Fibroblast of lung (primary cell): ENCODE measurements at regions not wholly inside any gene's neighbourhood (a gene's known extent, or its start where the extent isn't known, plus 50 kb on each side); places are given as distances from the start of the nearest gene placed in this dataset.

ENCODE experiments used
- DNase-seq, 2 donors: peaks; one replicate each; pipeline versions ENCODE4 v3.0.0 to v3.0.0-alpha.2; 2010; ENCODE audit warnings: low read depth in 2 of 2
- H2AFZ ChIP-seq: 2 replicates; pipeline ENCODE4 v1.5.1; 2012; ENCODE audit warnings: low read length, control low read depth, inconsistent platforms
- H3K27ac ChIP-seq: 2 replicates; pipeline ENCODE4 v1.5.1; 2011; ENCODE audit warnings: low read length, control low read depth; ENCODE audit not compliant: insufficient read depth
- H3K27me3 ChIP-seq: 2 replicates; pipeline ENCODE4 v1.5.1; 2011; ENCODE audit warnings: mild to moderate bottlenecking, low read length; ENCODE audit not compliant: control insufficient read depth, insufficient read depth
- H3K36me3 ChIP-seq: 2 replicates; pipeline ENCODE4 v1.5.1; 2011; ENCODE audit warnings: low read length; ENCODE audit not compliant: control insufficient read depth, insufficient read depth
- H3K4me1 ChIP-seq: 2 replicates; pipeline ENCODE4 v1.5.1; 2011; ENCODE audit warnings: low read length; ENCODE audit not compliant: control insufficient read depth, insufficient read depth; ENCODE audit errors: extremely low read depth
- H3K4me2 ChIP-seq: 2 replicates; pipeline ENCODE4 v1.5.1; 2011; ENCODE audit warnings: low read length, control low read depth; ENCODE audit not compliant: insufficient read depth; ENCODE audit errors: extremely low read depth
- H3K4me3 ChIP-seq, 4 experiments: fragments of 200-600 bp in 1 of 4; sonication (generic) in 1 of 4; replicated peaks in 1 of 4; 2 replicates each; pipeline ENCODE4 v1.5.1; 2011 to 2016; ENCODE audit warnings: low read length in 4 of 4, low read depth in 3 of 4, mild to moderate bottlenecking in 3 of 4, control low read depth in 2 of 4, inconsistent platforms in 1 of 4, mixed read lengths in 1 of 4; ENCODE audit not compliant: insufficient read depth in 1 of 4; ENCODE audit errors: control extremely low read depth in 1 of 4
- H3K79me2 ChIP-seq: 2 replicates; pipeline ENCODE4 v1.5.1; 2012; ENCODE audit warnings: mild to moderate bottlenecking, low read length, inconsistent platforms; ENCODE audit not compliant: control insufficient read depth, insufficient read depth
- H3K9ac ChIP-seq: 2 replicates; pipeline ENCODE4 v1.5.1; 2011; ENCODE audit warnings: mild to moderate bottlenecking, low read length, control low read depth; ENCODE audit not compliant: insufficient read depth
- H3K9me3 ChIP-seq: 2 replicates; pipeline ENCODE4 v1.5.1; 2012; ENCODE audit warnings: low read depth, low read length; ENCODE audit not compliant: control insufficient read depth, insufficient read depth
- H4K20me1 ChIP-seq: 2 replicates; pipeline ENCODE4 v1.5.1; 2011; ENCODE audit warnings: low read length; ENCODE audit not compliant: control insufficient read depth, insufficient read depth; ENCODE audit errors: extremely low read depth
- EZH2 ChIP-seq: IDR thresholded peaks from 2 replicates; pipeline ENCODE4 v1.5.1; 2012; ENCODE audit warnings: low read length, control low read depth, mild to moderate bottlenecking; ENCODE audit errors: missing control alignments
- TF ChIP-seq, protein P1 (sequence below), 2 donors: IDR thresholded peaks in 1 of 2; conservative IDR thresholded peaks in 1 of 2; 1 replicate in 1 of 2; 2 replicates in 1 of 2; pipeline ENCODE4 v1.5.1; 2011 to 2012; ENCODE audit warnings: low read length in 2 of 2, control low read depth in 1 of 2, inconsistent platforms in 1 of 2, low read depth in 1 of 2, mild to moderate bottlenecking in 1 of 2

DNA sequence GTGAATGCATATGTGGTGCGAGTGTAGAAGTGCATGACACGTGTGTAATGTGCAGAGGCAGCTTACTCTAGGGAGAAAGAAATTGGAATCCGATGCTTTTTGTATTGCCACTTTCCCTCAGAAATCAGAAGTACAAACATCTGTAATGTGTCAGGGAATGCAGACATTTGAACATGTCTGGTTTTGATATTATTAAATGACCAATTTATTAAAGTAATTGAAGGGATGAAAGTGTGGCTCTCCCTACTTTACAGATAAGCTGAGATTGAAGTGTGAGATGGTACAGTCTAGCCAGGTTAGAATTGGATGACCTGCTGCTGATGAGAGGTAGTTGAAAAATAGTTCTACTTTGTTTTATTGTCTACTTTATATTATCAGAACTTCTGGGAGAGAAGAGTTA is 74.5 kb upstream of the NT5C1B start:
- no peak overlapping the region for H3K4me2 ChIP-seq
- H3K4me1 ChIP-seq, result no peaks in the 10 kb centered on the region
- H4K20me1 ChIP-seq, result no peaks in the 10 kb centered on the region
- no peak overlapping the region for H3K27ac ChIP-seq
- no peak overlapping the region for H3K4me3 ChIP-seq
- TF ChIP-seq, protein P1, sequence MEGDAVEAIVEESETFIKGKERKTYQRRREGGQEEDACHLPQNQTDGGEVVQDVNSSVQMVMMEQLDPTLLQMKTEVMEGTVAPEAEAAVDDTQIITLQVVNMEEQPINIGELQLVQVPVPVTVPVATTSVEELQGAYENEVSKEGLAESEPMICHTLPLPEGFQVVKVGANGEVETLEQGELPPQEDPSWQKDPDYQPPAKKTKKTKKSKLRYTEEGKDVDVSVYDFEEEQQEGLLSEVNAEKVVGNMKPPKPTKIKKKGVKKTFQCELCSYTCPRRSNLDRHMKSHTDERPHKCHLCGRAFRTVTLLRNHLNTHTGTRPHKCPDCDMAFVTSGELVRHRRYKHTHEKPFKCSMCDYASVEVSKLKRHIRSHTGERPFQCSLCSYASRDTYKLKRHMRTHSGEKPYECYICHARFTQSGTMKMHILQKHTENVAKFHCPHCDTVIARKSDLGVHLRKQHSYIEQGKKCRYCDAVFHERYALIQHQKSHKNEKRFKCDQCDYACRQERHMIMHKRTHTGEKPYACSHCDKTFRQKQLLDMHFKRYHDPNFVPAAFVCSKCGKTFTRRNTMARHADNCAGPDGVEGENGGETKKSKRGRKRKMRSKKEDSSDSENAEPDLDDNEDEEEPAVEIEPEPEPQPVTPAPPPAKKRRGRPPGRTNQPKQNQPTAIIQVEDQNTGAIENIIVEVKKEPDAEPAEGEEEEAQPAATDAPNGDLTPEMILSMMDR (conservative IDR thresholded peaks at IDR 0.05 in 1 of 2, IDR thresholded peaks at IDR 0.05 in 1 of 2; ENCODE audit: low read depth in 1 of 2, low read length in 2 of 2), result no peak
- TF ChIP-seq EZH2, result no peak
- no peak overlapping the region for H3K9ac ChIP-seq
- no peak for DNase-seq
- H2AFZ ChIP-seq, result no peak overlapping the region
- no peaks in the 10 kb centered on the region for H3K36me3 ChIP-seq
- H3K27me3 ChIP-seq, result no peaks in the 10 kb centered on the region
- no peaks in the 10 kb centered on the region for H3K79me2 ChIP-seq
- no peaks in the 10 kb centered on the region for H3K9me3 ChIP-seq

DNA sequence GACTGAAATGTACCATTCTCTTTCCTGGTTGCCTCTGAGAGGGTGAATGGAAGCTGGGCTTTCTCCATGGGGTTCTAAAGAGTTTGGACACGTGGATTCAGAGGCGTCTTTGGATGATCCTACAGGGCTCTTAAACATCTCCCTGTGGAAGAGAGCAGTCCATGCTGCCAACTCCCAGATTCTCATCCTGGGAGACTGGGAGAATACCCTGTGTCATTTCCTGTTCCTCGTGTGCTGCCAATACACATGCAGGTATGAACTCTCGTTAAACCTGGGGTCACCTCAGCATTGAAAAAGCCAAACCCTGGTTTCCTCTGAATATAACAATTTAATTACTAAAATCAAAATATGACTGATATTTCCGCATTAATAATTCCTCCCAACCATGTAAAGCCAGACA is 73.3 kb upstream of the NT5C1B start:
- Histone ChIP-seq H3K79me2 (no peaks in the 10 kb centered on the region), H4K20me1 (no peaks in the 10 kb centered on the region), H3K4me3 (no peak overlapping the region), H3K27me3 (no peaks in the 10 kb centered on the region), H3K36me3 (no peaks in the 10 kb centered on the region), H3K27ac (no peak overlapping the region), H2AFZ (no peak overlapping the region), H3K9me3 (no peaks in the 10 kb centered on the region), H3K9ac (no peak overlapping the region), H3K4me2 (no peak overlapping the region), H3K4me1 (no peaks in the 10 kb centered on the region)
- TF ChIP-seq EZH2, result no peak
- TF ChIP-seq, protein P1 (conservative IDR thresholded peaks at IDR 0.05 in 1 of 2, IDR thresholded peaks at IDR 0.05 in 1 of 2; ENCODE audit: low read depth in 1 of 2, low read length in 2 of 2), result no peak
- no peak for DNase-seq

DNA sequence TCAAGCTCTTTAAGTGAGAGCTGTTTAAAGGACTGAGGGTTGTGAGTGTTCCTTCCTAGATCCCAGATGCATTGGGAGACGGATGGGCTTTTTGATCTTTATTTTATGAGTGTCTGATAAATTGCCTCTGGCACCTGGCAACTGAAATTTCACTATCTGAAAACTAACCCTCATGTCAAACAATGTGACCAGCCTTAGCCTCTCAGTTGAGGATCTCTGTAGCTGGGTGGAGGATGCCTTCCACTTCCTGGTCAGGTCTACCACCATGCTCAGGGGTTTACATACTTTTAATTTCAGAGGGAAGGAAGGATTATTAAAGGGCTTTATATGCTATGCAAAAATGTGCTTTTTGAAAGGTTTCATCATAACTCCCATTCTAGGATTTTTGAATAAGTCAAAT is 70.5 kb upstream of the NT5C1B start:
- TF ChIP-seq, protein P1 (conservative IDR thresholded peaks at IDR 0.05 in 1 of 2, IDR thresholded peaks at IDR 0.05 in 1 of 2; ENCODE audit: low read depth in 1 of 2, low read length in 2 of 2), result no peak
- no peak for TF ChIP-seq EZH2
- H3K79me2 ChIP-seq, result no peaks in the 10 kb centered on the region
- no peaks in the 10 kb centered on the region for H3K27me3 ChIP-seq
- no peaks in the 10 kb centered on the region for H3K9me3 ChIP-seq
- no peaks in the 10 kb centered on the region for H3K36me3 ChIP-seq
- no peak for DNase-seq
- H2AFZ ChIP-seq, result no peak overlapping the region
- no peak overlapping the region for H3K27ac ChIP-seq
- H3K4me3 ChIP-seq, result no peak overlapping the region
- H3K4me1 ChIP-seq, result no peaks in the 10 kb centered on the region
- no peak overlapping the region for H3K9ac ChIP-seq
- H3K4me2 ChIP-seq, result no peak overlapping the region
- H4K20me1 ChIP-seq, result no peaks in the 10 kb centered on the region
